Thyroid gland (tissue), 4 donors: ENCODE measurements at regions not wholly inside any gene's neighbourhood (a gene's known extent, or its start where the extent isn't known, plus 50 kb on each side); places are given as distances from the start of the nearest gene placed in this dataset.

Source experiments
- DNase-seq, 2 donors: peaks; one replicate each; pipeline ENCODE4 v3.0.0-alpha.2; 2019
- H3K27ac ChIP-seq, 3 donors: fragments of 200-600 bp; sonication (generic); 1 replicate in 2 of 3; 2 replicates in 1 of 3; pipeline ENCODE4 v1.5.1; 2016 to 2019; ENCODE audit warnings: mild to moderate bottlenecking in 1 of 3, moderate library complexity in 1 of 3
- H3K27me3 ChIP-seq: fragments of 200-600 bp; sonication (generic); one replicate; pipeline ENCODE4 v1.5.1; 2019
- H3K36me3 ChIP-seq, 2 donors: fragments of 200-600 bp; sonication (generic); one replicate each; pipeline ENCODE4 v1.5.1; 2016 to 2019
- H3K4me1 ChIP-seq, 2 donors: fragments of 200-600 bp; sonication (generic); one replicate each; pipeline ENCODE4 v1.5.1; 2017 to 2019
- H3K4me3 ChIP-seq, 3 donors: fragments of 200-600 bp; sonication (generic); replicated peaks in 1 of 3; 1 replicate in 2 of 3; 2 replicates in 1 of 3; pipeline ENCODE4 v1.5.1; 2016; ENCODE audit warnings: mild to moderate bottlenecking in 1 of 3
- H3K9me3 ChIP-seq: fragments of 200-600 bp; sonication (generic); one replicate; pipeline ENCODE4 v1.5.1; 2017
- POLR2A ChIP-seq, 2 donors: fragments of 450-650 bp; IDR thresholded peaks; one replicate each; pipeline ENCODE4 v1.6.1; 2017; ENCODE audit warnings: antibody characterized with exemption in 2 of 2, mild to moderate bottlenecking in 2 of 2, moderate library complexity in 1 of 2
- WGBS, 2 donors: methylation state at CpG; one replicate each; pipeline ENCODE4 v1.1.5; 2017; 5-methylcytosine and 5-hydroxymethylcytosine counted together
- intact Hi-C: fragments of 100-400 bp; cut with DNase I; formaldehyde crosslinking; loops from one replicate; pipeline ENCODE4 v1.15.1; 2023
- TF ChIP-seq, protein P1 (sequence below), 6 experiments: fragments of 200-600 bp in 3 of 6; fragments of 450-650 bp in 3 of 6; sonication (generic) in 3 of 6; IDR thresholded peaks; one replicate each; pipeline ENCODE4 v1.5.1; 2016 to 2019; ENCODE audit warnings: antibody characterized with exemption in 6 of 6, mild to moderate bottlenecking in 2 of 6, inconsistent platforms in 1 of 6, moderate library complexity in 1 of 6

DNA sequence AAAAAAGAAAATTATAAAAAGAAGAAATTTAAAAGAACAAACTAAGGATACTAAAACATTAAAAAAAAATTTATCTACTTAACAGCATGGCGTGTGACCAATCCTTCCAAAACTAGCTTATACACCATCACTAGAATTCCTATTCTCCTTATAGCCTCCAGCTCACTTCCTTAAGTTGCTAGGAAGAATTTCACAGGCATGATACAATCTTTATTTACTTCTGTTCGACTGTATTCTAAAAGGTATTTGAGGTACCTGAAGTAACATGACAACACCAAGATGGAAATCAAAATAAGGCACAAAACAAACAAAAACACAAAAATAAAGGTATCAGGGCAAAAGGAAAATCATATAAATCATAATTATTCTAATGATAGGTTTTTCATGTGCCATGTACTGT lies 360.7 kb downstream of the FIGN start:
- 87 to 91% methylated on average over 2 of the region's 2 CpGs for WGBS, 2 donors
- Histone ChIP-seq H3K27ac (no peak overlapping the region), H3K9me3 (no peaks in the 10 kb centered on the region), H3K4me1 (no peaks in the 10 kb centered on the region), H3K4me3 (no peak overlapping the region), H3K27me3 (no peaks in the 10 kb centered on the region), H3K36me3 (no peaks in the 10 kb centered on the region)
- intact Hi-C loops = no loop called here
- no peak for TF ChIP-seq POLR2A (IDR thresholded peaks at IDR 0.05)
- TF ChIP-seq, protein P1, sequence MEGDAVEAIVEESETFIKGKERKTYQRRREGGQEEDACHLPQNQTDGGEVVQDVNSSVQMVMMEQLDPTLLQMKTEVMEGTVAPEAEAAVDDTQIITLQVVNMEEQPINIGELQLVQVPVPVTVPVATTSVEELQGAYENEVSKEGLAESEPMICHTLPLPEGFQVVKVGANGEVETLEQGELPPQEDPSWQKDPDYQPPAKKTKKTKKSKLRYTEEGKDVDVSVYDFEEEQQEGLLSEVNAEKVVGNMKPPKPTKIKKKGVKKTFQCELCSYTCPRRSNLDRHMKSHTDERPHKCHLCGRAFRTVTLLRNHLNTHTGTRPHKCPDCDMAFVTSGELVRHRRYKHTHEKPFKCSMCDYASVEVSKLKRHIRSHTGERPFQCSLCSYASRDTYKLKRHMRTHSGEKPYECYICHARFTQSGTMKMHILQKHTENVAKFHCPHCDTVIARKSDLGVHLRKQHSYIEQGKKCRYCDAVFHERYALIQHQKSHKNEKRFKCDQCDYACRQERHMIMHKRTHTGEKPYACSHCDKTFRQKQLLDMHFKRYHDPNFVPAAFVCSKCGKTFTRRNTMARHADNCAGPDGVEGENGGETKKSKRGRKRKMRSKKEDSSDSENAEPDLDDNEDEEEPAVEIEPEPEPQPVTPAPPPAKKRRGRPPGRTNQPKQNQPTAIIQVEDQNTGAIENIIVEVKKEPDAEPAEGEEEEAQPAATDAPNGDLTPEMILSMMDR (IDR thresholded peaks at IDR 0.05) = no peak
- no peak for DNase-seq

DNA sequence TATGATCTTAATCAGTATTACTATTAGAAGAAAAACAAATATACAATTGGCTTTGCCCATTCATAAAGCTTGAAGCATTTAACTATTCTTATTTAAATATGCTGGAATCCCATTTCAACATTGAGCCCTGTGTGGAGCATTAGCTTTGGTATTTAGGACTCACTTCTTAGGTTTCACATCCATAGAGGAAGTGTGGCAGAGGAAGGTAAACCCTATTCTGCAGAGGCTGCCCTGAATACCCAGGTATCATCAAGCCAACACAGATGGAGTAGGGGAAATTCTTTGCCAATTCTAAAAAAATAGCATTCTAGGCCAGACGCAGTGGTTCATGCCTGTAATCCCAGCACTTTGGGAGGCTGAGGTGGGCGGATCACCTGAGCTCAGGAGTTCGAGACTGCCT lies 361.5 kb downstream of the FIGN start:
- TF ChIP-seq, protein P1 (IDR thresholded peaks at IDR 0.05) = no peak
- no peak for TF ChIP-seq POLR2A (IDR thresholded peaks at IDR 0.05)
- Histone ChIP-seq H3K27me3 (no peaks in the 10 kb centered on the region), H3K36me3 (no peaks in the 10 kb centered on the region), H3K27ac (no peak overlapping the region), H3K9me3 (no peaks in the 10 kb centered on the region), H3K4me3 (no peak overlapping the region), H3K4me1 (no peaks in the 10 kb centered on the region)
- WGBS, 2 donors = 93 to 96% methylated on average over 3 of the region's 3 CpGs
- no peak for DNase-seq
- intact Hi-C loops = no loop called here

DNA sequence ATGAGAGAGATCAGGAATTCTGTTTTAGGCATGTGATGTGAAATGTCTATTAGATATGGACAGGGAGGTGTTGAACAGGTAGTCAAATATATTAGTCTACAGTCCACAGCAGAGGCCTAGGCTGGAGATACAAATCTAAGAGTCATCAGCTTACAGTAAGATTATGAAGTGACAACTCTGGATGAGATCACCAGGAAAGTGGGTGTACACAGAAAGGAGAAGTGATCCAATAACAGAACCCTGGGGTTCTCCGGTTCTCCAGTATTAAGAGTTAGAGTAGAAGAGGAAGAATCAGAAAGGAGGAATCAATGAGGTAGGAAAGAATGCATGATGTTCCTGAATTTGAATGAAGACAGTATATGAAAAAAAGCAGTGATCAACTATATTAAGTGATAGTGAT lies 362.3 kb downstream of the FIGN start:
- intact Hi-C loops = no loop called here
- Histone ChIP-seq H3K27ac (no peak overlapping the region), H3K9me3 (no peaks in the 10 kb centered on the region), H3K36me3 (no peaks in the 10 kb centered on the region), H3K27me3 (no peaks in the 10 kb centered on the region), H3K4me1 (no peaks in the 10 kb centered on the region), H3K4me3 (no peak overlapping the region)
- WGBS, 2 donors = 90 to 92% methylated on average over 1 of the region's 1 CpG
- no peak for DNase-seq
- TF ChIP-seq POLR2A (IDR thresholded peaks at IDR 0.05) = no peak
- TF ChIP-seq, protein P1 (IDR thresholded peaks at IDR 0.05) = no peak

- no peak for DNase-seq
- H3K4me3 ChIP-seq = no peak overlapping the region
- no peak overlapping the region for H3K27ac ChIP-seq
- H3K4me1 ChIP-seq = no peaks in the 10 kb centered on the region
- intact Hi-C loops = no loop called here
- TF ChIP-seq, protein P1 (IDR thresholded peaks at IDR 0.05) = no peak
- no peak for TF ChIP-seq POLR2A (IDR thresholded peaks at IDR 0.05)
- H3K36me3 ChIP-seq = no peaks in the 10 kb centered on the region
- H3K27me3 ChIP-seq = no peaks in the 10 kb centered on the region
- 94% methylated on average over 4 of the region's 4 CpGs for WGBS, 2 donors
- H3K9me3 ChIP-seq = no peaks in the 10 kb centered on the region
Measured at GRCh38 chr2:163370169-163370886, 365.5 kb downstream of the FIGN start.

DNA sequence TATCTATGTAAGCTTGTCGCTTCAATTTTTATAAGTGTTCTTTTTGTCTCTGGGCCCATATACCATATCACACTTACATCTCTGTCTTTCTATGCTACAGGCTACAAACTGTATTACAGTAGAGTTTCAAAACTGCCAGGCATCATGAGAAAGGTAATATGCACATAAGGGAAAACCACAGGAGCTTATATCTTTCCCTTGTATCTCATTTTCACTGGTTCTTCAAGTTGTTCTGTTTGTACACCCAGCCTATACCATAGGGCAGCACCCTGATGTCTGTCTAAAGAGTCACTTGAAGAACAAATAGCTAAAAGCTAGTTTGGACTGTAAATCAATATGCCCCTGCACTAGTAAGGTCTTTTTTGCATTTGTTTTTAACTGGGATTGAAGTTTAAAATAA lies 366.7 kb downstream of the FIGN start:
- Histone ChIP-seq H3K4me1 (no peaks in the 10 kb centered on the region), H3K4me3 (no peak overlapping the region), H3K27ac (no peak overlapping the region), H3K9me3 (no peaks in the 10 kb centered on the region), H3K36me3 (no peaks in the 10 kb centered on the region), H3K27me3 (no peaks in the 10 kb centered on the region)
- WGBS, 2 donors = 68 to 80% methylated on average over 1 of the region's 1 CpG
- DNase-seq = no peak
- TF ChIP-seq, protein P1 (IDR thresholded peaks at IDR 0.05) = no peak
- TF ChIP-seq POLR2A (IDR thresholded peaks at IDR 0.05) = no peak
- intact Hi-C loops = no loop called here
